CD14-positive monocyte (primary cell): ENCODE measurements at regions not wholly inside any gene's neighbourhood (a gene's known extent, or its start where the extent isn't known, plus 50 kb on each side); places are given as distances from the start of the nearest gene placed in this dataset.

Experiments used
- DNase-seq, 3 donors: peaks; one replicate each; pipeline ENCODE4 v3.0.0-alpha.2; 2011 to 2022
- H2AFZ ChIP-seq: 2 replicates; pipeline ENCODE4 v1.6.0; 2012; ENCODE audit warnings: mild to moderate bottlenecking, low read depth, low read length, inconsistent platforms; ENCODE audit not compliant: insufficient read depth, poor library complexity, severe bottlenecking
- H3K27ac ChIP-seq, 2 donors: 1 replicate in 1 of 2; 2 replicates in 1 of 2; pipeline ENCODE4 v1.5.1; 2012 to 2013; ENCODE audit warnings: low read length in 2 of 2, control low read depth in 1 of 2, inconsistent platforms in 1 of 2, low read depth in 1 of 2, mild to moderate bottlenecking in 1 of 2
- H3K27me3 ChIP-seq, 2 donors: one replicate each; pipeline versions ENCODE4 v1.6.0 to v1.6.1; 2011 to 2013; ENCODE audit warnings: low read length in 2 of 2; ENCODE audit not compliant: control insufficient read depth in 2 of 2, insufficient read depth in 2 of 2
- H3K36me3 ChIP-seq, 2 donors: replicated peaks in 1 of 2; 1 replicate in 1 of 2; 2 replicates in 1 of 2; pipeline versions ENCODE4 v1.5.1 to v1.6.1; 2012 to 2013; ENCODE audit warnings: low read length in 2 of 2, control low read depth in 1 of 2, inconsistent platforms in 1 of 2, mild to moderate bottlenecking in 1 of 2; ENCODE audit not compliant: insufficient read depth in 2 of 2, control insufficient read depth in 1 of 2
- H3K4me1 ChIP-seq, 2 donors: 1 replicate in 1 of 2; 2 replicates in 1 of 2; pipeline versions ENCODE4 v1.5.1 to v1.6.1; 2012 to 2013; ENCODE audit warnings: low read length in 2 of 2, control low read depth in 1 of 2, inconsistent platforms in 1 of 2, mild to moderate bottlenecking in 1 of 2, moderate library complexity in 1 of 2; ENCODE audit not compliant: insufficient read depth in 2 of 2, control insufficient read depth in 1 of 2
- H3K4me2 ChIP-seq: replicated peaks from 2 replicates; pipeline ENCODE3; 2012; ENCODE audit warnings: low read length, moderate library complexity, mild to moderate bottlenecking; ENCODE audit not compliant: poor library complexity, severe bottlenecking; ENCODE audit errors: extremely low read depth
- H3K4me3 ChIP-seq, 3 experiments: fragments of 200-600 bp in 1 of 3; sonication (generic) in 1 of 3; replicated peaks in 1 of 3; 1 replicate in 2 of 3; 2 replicates in 1 of 3; pipeline ENCODE4 v1.5.1; 2011 to 2013; ENCODE audit warnings: low read length in 3 of 3, mild to moderate bottlenecking in 3 of 3, control low read depth in 2 of 3, low read depth in 2 of 3, inconsistent platforms in 1 of 3, moderate library complexity in 1 of 3
- H3K79me2 ChIP-seq: 2 replicates; pipeline ENCODE4 v1.6.0; 2012; ENCODE audit warnings: mild to moderate bottlenecking, control low read depth, inconsistent platforms, low read length, moderate library complexity; ENCODE audit not compliant: insufficient read depth
- H3K9ac ChIP-seq: 2 replicates; pipeline ENCODE4 v1.6.0; 2017; ENCODE audit warnings: low read length, mild to moderate bottlenecking; ENCODE audit not compliant: insufficient read depth, poor library complexity, severe bottlenecking
- H3K9me3 ChIP-seq, 2 donors: replicated peaks in 1 of 2; 1 replicate in 1 of 2; 2 replicates in 1 of 2; pipeline versions ENCODE4 v1.5.1 to v1.6.1; 2012 to 2013; ENCODE audit warnings: low read length in 2 of 2, control low read depth in 1 of 2; ENCODE audit not compliant: control insufficient read depth in 1 of 2, insufficient read depth in 1 of 2
- H4K20me1 ChIP-seq: 2 replicates; pipeline ENCODE4 v1.6.0; 2012; ENCODE audit warnings: mild to moderate bottlenecking, low read length, control low read depth, moderate library complexity; ENCODE audit not compliant: insufficient read depth
- H3K27ac Mint-ChIP-seq, 7 donors: one replicate each; pipeline ENCODE4 v1.8.0; 2020; ENCODE audit warnings: mild to moderate bottlenecking in 7 of 7, mixed read lengths in 7 of 7, moderate library complexity in 6 of 7, inconsistent platforms in 2 of 7
- H3K27me3 Mint-ChIP-seq, 3 donors: one replicate each; pipeline ENCODE4 v1.8.0; 2021 to 2022; ENCODE audit warnings: low read depth in 3 of 3, mild to moderate bottlenecking in 3 of 3, mixed read lengths in 3 of 3, moderate library complexity in 3 of 3, inconsistent platforms in 1 of 3
- H3K36me3 Mint-ChIP-seq, 2 donors: one replicate each; pipeline ENCODE4 v1.8.0; 2020; ENCODE audit warnings: mixed read lengths in 2 of 2, inconsistent platforms in 1 of 2, mild to moderate bottlenecking in 1 of 2
- H3K4me1 Mint-ChIP-seq: one replicate; pipeline ENCODE4 v1.8.0; 2020; ENCODE audit warnings: mild to moderate bottlenecking, mixed read lengths
- H3K4me3 Mint-ChIP-seq, 2 donors: one replicate each; pipeline ENCODE4 v1.8.0; 2020; ENCODE audit warnings: mild to moderate bottlenecking in 2 of 2, mixed read lengths in 2 of 2, moderate library complexity in 1 of 2
- H3K9me3 Mint-ChIP-seq, 7 donors: one replicate each; pipeline ENCODE4 v1.8.0; 2020 to 2022; ENCODE audit warnings: mixed read lengths in 7 of 7, mild to moderate bottlenecking in 6 of 7, moderate library complexity in 6 of 7, inconsistent platforms in 2 of 7
- CTCF ChIP-seq: fragments of 200-600 bp; IDR thresholded peaks from one replicate; pipeline ENCODE4 v1.8.0; 2022; ENCODE audit warnings: antibody characterized with exemption, mild to moderate bottlenecking
- WGBS: methylation state at CpG from one replicate; pipeline ENCODE4 v1.1.5; 2013; ENCODE audit warnings: missing lambda C conversion rate; ENCODE audit not compliant: insufficient coverage; 5-methylcytosine and 5-hydroxymethylcytosine counted together
- intact Hi-C, 2 donors: fragments of 100-400 bp; cut with micrococcal nuclease; formaldehyde crosslinking; loops; one replicate each; pipeline versions ENCODE4 v1.15.0 to v1.15.1; 2023

GRCh38 chr6:86355271-86355670, 582.1 kb upstream of the HTR1E start:
- Histone ChIP-seq H4K20me1 (no peaks in the 10 kb centered on the region), H3K9ac (no peak overlapping the region), H3K36me3 (no peaks in the 10 kb centered on the region), H2AFZ (no peak overlapping the region), H3K4me1 (no peaks in the 10 kb centered on the region), H3K9me3 (peaks cover 17 to 25% of the 10 kb centered on the region in 2 donors), H3K27ac (no peak overlapping the region), H3K4me2 (no peak overlapping the region), H3K27me3 (no peaks in the 10 kb centered on the region), H3K4me3 (no peak overlapping the region), H3K79me2 (no peaks in the 10 kb centered on the region)
- H3K27ac Mint-ChIP-seq: no peak overlapping the region
- intact Hi-C loops: no loop called here
- TF ChIP-seq CTCF: no peak
- no peak overlapping the region for H3K4me3 Mint-ChIP-seq
- no peaks in the 10 kb centered on the region for H3K27me3 Mint-ChIP-seq
- DNase-seq: no peak
- peaks cover 0 to 16% (median 3%) of the 10 kb centered on the region in 7 donors for H3K9me3 Mint-ChIP-seq
- H3K4me1 Mint-ChIP-seq: no peaks in the 10 kb centered on the region
- no peaks in the 10 kb centered on the region for H3K36me3 Mint-ChIP-seq

- peaks cover 4 to 11% of the 10 kb centered on the region in 2 donors for H3K9me3 ChIP-seq
- no peak for DNase-seq
- H3K9ac ChIP-seq: no peak overlapping the region
- no peaks in the 10 kb centered on the region for H3K36me3 Mint-ChIP-seq
- no peak overlapping the region for H3K27ac Mint-ChIP-seq
- WGBS: 17% methylated on average over 1 of the region's 5 CpGs
- no peak overlapping the region for H3K27ac ChIP-seq
- H3K4me2 ChIP-seq: no peak overlapping the region
- H3K4me3 Mint-ChIP-seq: no peak overlapping the region
- no peaks in the 10 kb centered on the region for H4K20me1 ChIP-seq
- intact Hi-C loops: no loop called here
- no peaks in the 10 kb centered on the region for H3K4me1 Mint-ChIP-seq
- no peaks in the 10 kb centered on the region for H3K27me3 ChIP-seq
- no peak for TF ChIP-seq CTCF
- no peaks in the 10 kb centered on the region for H3K4me1 ChIP-seq
- H3K9me3 Mint-ChIP-seq: peaks cover 0 to 11% (median 3%) of the 10 kb centered on the region in 7 donors
- H3K36me3 ChIP-seq: no peaks in the 10 kb centered on the region
- H2AFZ ChIP-seq: no peak overlapping the region
- H3K27me3 Mint-ChIP-seq: no peaks in the 10 kb centered on the region
- H3K79me2 ChIP-seq: no peaks in the 10 kb centered on the region
- H3K4me3 ChIP-seq: no peak overlapping the region
Observed at GRCh38 chr6:86331919-86332318, 605.4 kb upstream of the HTR1E start.
